Neutrophil (primary cell): ENCODE measurements at regions not wholly inside any gene's neighbourhood (a gene's known extent, or its start where the extent isn't known, plus 50 kb on each side); places are given as distances from the start of the nearest gene placed in this dataset.

Source experiments
- H3K27ac ChIP-seq: fragments of 200-600 bp; sonication (generic); 2 replicates; pipeline ENCODE4 v1.5.1; 2016; ENCODE audit warnings: mild to moderate bottlenecking, moderate library complexity
- H3K27me3 ChIP-seq: fragments of 200-600 bp; sonication (generic); 2 replicates; pipeline ENCODE4 v1.6.0; 2016; ENCODE audit warnings: mild to moderate bottlenecking
- H3K36me3 ChIP-seq: fragments of 200-600 bp; sonication (generic); 2 replicates; pipeline ENCODE4 v1.5.1; 2017
- H3K4me1 ChIP-seq, 2 experiments: fragments of 200-600 bp in 1 of 2; sonication (generic) in 1 of 2; 1 replicate in 1 of 2; 2 replicates in 1 of 2; pipeline versions ENCODE4 v1.5.1 to v1.6.1; 2013 to 2016; ENCODE audit warnings: low read depth in 1 of 2, low read length in 1 of 2, mild to moderate bottlenecking in 1 of 2, moderate library complexity in 1 of 2; ENCODE audit not compliant: control insufficient read depth in 1 of 2, insufficient read depth in 1 of 2
- H3K4me3 ChIP-seq, 2 experiments: fragments of 200-600 bp in 1 of 2; sonication (generic) in 1 of 2; 1 replicate in 1 of 2; 2 replicates in 1 of 2; pipeline ENCODE4 v1.5.1; 2013 to 2016; ENCODE audit warnings: low read depth in 1 of 2, low read length in 1 of 2, mild to moderate bottlenecking in 1 of 2, moderate library complexity in 1 of 2
- H3K9me3 ChIP-seq: fragments of 200-600 bp; sonication (generic); 2 replicates; pipeline ENCODE4 v1.5.1; 2016
- TF ChIP-seq, protein P1 (sequence below): fragments of 200-600 bp; sonication (generic); IDR thresholded peaks from 2 replicates; pipeline ENCODE4 v1.5.1; 2016; ENCODE audit warnings: antibody characterized with exemption

DNA sequence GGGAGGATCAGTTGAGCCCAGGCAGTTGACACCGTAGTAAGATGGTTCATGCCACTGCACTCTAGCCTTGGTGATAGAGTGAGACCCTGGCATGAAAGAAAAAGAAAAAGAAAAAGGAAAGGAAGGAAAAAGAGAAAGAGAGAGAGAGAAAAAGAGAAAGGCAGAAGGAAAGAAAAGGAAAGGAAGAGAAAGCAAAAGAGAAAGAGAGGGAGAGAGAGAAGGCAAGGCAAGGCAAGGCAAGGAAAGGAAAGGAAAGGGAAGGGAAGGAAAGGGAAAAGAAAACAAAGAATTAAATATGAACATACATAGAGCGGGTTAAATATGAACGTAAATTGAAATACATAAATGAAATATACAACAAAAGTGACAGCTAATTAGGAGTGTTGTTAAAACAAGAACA, 167.5 kb upstream of the SETBP1 start:
- Histone ChIP-seq H3K4me1 (peaks cover 4 to 7% of the 10 kb centered on the region in 2 experiments), H3K27me3 (no peaks in the 10 kb centered on the region), H3K4me3 (no peak overlapping the region), H3K36me3 (no peaks in the 10 kb centered on the region), H3K27ac (no peak overlapping the region), H3K9me3 (no peaks in the 10 kb centered on the region)
- TF ChIP-seq, protein P1, sequence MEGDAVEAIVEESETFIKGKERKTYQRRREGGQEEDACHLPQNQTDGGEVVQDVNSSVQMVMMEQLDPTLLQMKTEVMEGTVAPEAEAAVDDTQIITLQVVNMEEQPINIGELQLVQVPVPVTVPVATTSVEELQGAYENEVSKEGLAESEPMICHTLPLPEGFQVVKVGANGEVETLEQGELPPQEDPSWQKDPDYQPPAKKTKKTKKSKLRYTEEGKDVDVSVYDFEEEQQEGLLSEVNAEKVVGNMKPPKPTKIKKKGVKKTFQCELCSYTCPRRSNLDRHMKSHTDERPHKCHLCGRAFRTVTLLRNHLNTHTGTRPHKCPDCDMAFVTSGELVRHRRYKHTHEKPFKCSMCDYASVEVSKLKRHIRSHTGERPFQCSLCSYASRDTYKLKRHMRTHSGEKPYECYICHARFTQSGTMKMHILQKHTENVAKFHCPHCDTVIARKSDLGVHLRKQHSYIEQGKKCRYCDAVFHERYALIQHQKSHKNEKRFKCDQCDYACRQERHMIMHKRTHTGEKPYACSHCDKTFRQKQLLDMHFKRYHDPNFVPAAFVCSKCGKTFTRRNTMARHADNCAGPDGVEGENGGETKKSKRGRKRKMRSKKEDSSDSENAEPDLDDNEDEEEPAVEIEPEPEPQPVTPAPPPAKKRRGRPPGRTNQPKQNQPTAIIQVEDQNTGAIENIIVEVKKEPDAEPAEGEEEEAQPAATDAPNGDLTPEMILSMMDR = no peak

DNA sequence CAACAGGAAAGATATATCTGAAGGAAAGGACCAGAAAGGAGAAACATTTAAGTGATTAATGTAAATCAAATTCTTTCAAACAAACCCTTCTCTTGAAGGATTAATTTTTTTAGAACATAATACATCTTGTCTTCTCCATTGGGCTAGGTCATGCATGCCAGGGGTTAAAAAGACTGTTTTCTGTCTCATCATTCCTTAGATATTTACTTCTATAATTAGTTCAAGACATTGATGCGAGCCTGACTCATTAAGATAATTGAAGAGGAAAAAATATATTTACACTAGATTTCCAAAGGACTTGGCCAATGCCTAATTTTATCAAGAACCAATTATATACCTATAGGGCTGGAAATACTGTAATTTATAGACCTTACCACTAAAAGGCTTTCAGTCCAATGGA, 166.6 kb upstream of the SETBP1 start:
- no peak overlapping the region for H3K27ac ChIP-seq

DNA sequence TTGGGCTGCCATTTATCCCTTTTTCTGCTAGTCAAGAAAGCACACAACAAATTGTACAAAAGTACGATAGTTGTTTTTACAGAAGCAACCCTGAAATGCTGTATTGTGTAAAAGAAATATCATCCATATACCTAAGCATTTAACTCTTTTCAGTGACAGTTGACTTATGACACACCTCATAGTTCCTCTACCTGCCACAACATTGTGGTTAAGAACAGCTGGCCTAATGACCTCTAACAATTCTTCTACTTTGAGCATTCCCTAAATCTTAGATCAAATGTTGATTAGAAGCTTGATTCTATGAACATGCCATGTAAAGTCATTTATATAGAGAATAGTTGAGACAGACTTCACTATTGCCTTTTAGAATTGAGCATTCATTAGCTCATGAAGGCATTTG, 165.9 kb upstream of the SETBP1 start:
- Histone ChIP-seq H3K27me3 (no peaks in the 10 kb centered on the region), H3K36me3 (no peaks in the 10 kb centered on the region), H3K27ac (no peak overlapping the region), H3K4me1 (no peaks in the 10 kb centered on the region), H3K9me3 (no peaks in the 10 kb centered on the region), H3K4me3 (no peak overlapping the region)
- TF ChIP-seq, protein P1 = no peak

More for the DNA sequence above, 166.6 kb upstream of the SETBP1 start:
- H3K9me3 ChIP-seq = no peaks in the 10 kb centered on the region
- H3K4me3 ChIP-seq = no peak overlapping the region
- H3K36me3 ChIP-seq = no peaks in the 10 kb centered on the region
- no peaks in the 10 kb centered on the region for H3K4me1 ChIP-seq
- TF ChIP-seq, protein P1 = no peak
- H3K27me3 ChIP-seq = no peaks in the 10 kb centered on the region

DNA sequence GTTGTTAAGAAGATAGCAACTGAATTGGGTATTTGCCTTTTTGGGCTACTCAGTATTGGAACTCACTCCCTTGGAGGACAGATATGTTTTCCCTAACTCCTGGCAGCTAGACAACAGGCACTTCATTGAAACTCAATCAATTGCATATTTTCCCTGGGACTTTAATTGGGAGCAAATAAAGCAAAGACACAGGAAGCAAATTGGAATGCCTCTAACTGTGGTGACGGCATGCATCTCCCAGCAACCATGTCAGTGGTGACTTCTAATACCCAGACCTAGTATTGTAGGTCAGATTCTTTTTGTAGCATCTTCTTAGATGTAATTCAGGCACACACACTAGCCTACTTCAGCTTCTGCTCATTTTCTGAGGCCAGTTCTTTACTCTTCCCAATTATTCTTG, 164.2 kb upstream of the SETBP1 start:
- H3K4me1 ChIP-seq = no peaks in the 10 kb centered on the region
- H3K9me3 ChIP-seq = no peaks in the 10 kb centered on the region
- TF ChIP-seq, protein P1 = no peak
- no peaks in the 10 kb centered on the region for H3K36me3 ChIP-seq
- H3K4me3 ChIP-seq = no peak overlapping the region
- no peaks in the 10 kb centered on the region for H3K27me3 ChIP-seq
- no peak overlapping the region for H3K27ac ChIP-seq

DNA sequence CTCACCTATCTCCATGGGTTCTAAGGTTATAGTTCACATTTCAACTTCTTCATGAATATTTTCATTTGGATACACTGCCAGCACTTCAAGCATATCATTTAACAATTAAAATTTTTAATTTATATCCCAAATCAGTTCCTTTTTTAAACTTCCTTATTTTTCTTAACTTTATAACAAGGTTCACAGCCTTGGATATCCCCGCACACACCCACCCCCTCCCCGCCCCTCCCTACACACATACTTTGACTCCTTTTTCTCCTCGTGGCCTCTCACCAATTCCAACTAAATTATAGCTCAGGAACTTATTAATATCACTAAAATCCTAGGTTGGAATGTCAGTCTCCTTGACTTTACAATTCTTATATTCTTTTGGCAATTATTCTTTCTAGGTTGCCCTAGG, 163.6 kb upstream of the SETBP1 start:
- Histone ChIP-seq H3K4me1 (no peaks in the 10 kb centered on the region), H3K4me3 (no peak overlapping the region), H3K27ac (no peak overlapping the region), H3K27me3 (no peaks in the 10 kb centered on the region), H3K36me3 (no peaks in the 10 kb centered on the region), H3K9me3 (no peaks in the 10 kb centered on the region)
- TF ChIP-seq, protein P1 = no peak

DNA sequence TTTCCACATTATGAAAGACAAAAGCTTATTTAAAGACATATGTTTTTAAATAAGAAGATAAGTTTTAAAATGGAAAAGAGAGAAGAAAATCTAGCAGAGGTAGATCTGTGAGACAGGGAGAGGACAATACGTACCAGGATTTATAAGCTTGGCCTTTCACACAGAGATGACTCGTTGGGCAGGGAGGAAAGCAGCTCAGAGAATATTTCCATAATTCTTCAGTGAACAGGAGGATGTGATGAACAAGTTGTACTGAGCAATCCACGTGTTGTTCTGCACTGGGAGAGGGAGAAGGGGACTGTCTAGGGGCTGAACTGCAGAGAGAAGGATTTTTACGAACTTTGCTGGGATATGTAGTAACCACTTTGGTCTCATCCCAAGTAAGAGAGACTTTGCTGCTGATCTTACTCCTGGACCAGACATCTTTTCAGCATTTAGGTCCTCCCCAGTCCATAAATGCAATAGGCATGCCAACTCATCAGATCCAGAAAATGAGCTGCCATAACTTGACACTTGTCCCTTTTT, 162.5 kb upstream of the SETBP1 start:
- no peak overlapping the region for H3K4me3 ChIP-seq
- H3K4me1 ChIP-seq = no peaks in the 10 kb centered on the region
- H3K36me3 ChIP-seq = no peaks in the 10 kb centered on the region
- no peaks in the 10 kb centered on the region for H3K27me3 ChIP-seq
- TF ChIP-seq, protein P1 = no peak
- H3K27ac ChIP-seq = no peak overlapping the region
- H3K9me3 ChIP-seq = no peaks in the 10 kb centered on the region
